DMS153 treated with DMSO at 0.1 percent for 48 hours (cell line): ENCODE measurements at regions not wholly inside any gene's neighbourhood (a gene's known extent, or its start where the extent isn't known, plus 50 kb on each side); places are given as distances from the start of the nearest gene placed in this dataset.

ENCODE experiments used
- DNase-seq: peaks from one replicate; lab custom pipeline; 2025; ENCODE audit not compliant: unreplicated experiment; lab: John Stamatoyannopoulos, UW

DNA sequence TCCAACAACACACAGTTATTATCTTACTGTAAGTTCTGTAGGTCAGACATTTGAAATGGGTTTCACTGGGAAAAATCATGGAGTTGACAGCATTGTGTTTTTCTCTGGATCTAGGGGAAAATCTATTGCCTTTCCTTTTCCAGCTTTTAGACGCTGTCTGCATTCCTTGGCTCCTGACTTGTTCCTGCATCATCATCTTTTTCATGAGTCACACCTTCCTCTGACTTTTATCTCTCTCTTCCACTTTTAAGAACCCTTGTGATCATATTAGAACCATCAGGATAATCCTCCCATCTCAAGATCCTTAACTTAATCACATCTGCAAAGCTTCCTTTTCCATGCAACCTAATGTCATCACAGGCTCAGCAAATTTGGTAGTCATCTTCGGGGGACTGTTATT lies 1454.8 kb downstream of the RPA4 start:
- DNase-seq = no peak

DNA sequence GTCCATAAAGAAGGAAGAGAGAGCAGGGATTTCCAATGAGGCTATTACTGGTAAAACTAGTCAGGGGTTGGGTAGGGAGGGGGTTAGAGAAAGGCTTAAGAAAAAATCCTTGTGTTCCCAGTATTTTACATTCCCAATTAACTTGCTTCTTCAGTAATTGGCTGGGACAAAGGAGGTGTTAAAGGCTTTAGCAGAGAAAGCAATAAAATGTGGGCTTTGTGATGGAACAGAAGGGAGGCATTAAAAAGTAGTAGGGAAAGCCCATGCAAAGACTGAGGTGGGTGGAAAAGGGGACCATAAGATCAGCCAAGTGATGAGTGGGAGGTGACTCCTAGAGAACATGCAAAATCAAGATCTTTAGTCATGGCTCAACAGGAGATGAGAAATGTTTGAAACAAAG lies 1467.2 kb downstream of the RPA4 start:
- no peak for DNase-seq

DNA sequence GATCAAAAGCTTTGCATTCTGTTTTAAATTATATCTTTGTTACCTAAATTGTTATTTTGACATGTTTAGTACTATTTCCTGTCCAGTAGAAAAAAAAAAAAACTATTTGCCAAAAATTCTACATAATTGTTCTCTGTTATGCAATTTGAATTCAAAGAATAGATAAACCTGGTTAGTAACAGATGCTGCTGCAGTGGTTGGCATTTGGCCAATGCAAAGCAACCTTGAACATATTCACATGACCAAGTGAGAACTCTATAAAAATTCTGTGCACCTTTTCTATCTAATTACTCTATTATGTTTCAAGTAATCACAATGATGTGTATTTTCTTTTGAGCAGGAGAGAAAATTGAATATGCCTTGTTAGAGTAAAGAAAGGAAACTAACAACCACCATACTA lies 1473.4 kb downstream of the RPA4 start:
- DNase-seq = no peak

DNA sequence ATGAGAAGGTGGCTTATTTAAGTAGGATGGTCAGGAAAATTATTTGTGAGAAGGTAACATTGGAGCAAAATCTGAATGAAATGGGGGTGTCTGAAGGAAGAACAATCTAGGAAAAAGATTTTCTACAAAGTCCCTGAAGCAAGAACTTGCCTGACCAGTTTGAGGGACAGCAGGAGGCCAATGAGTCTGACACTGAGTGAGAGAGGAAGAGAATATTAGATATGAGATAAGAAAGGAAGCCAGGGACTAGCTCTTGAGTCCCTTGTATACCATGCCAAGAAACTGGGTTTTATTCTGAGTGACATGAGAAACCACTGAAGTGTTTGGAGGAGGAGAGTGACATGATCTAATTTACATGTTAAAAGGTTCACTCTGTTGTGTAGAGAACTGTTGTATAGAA lies 1478.9 kb downstream of the RPA4 start:
- DNase-seq = no peak

DNA sequence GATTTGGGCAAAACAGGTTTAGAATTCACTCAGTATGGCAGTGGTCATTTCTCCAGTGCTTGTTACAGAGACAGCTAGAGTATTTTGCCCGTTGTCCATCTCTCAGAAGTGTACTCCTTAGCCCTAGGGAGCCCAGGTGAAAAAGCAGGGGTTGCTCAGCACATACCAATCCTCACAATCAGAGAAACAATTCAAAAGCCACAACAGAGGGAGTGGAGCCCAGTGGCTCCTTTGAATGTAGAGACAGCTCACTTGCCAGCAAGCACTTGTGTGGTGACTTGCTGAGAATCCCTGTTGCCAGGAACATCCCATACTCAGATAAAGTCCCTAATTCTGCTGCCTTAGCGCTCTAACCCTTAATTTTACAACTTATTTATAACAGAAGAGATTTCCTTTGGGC lies 1488.3 kb downstream of the RPA4 start:
- no peak for DNase-seq

DNA sequence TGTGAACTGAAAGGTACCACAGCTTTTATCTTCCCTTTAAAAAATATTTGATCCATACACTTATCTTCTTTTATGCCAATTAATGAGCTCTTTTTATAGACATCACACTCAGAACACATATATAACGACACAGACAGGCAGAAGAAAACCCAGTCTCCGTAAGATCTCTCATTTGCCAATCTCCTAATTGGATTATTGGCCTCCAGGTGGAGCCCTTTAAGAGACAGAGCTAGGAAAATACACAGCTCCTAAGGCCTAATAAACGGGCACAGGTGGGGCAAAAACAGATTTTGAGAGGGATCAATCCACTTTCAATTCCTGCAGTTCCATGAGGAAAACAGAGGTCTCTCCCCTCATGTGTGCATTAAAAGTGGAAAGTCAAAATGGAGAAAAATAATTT lies 1495.4 kb downstream of the RPA4 start:
- DNase-seq = no peak

DNA sequence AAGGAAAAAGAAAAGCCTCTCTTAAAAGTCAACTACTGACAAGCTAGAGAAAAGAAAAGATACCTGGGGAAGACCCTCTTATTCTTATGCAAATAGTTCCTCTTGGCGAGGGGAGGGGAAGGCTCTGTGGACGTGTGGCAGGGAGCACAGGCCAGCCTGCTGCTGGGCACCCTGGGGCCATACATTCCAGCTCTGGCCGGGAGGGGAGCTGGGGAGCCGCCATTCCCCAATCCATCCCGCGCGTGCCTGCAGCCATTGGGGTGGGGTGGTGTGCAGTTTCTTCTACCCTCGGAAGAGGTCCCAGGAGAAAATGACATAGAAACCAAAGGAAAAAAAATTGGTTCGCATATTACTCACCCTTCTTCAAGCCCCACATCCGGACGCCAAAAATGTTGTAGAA lies 1496.4 kb downstream of the RPA4 start:
- DNase-seq = no peak

DNA sequence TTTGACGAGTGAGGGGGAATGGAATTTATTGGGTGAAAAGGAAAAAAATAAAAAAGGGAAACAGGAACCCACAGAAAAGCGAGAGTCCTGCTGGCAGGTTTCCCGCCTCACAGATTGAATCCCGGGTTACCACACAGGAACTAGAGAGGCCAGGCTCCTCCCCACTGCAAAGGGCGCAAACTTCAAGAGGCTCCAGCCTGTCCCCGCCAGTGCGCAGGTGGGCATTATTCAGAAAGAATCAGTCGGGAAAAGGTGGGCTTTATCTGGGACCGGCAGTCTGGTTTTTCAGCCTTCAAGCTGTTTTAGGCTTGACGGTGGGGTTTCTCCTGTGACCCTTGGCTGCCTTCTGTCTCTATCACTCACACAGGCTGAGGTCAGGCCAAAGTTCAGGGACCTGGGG lies 1496.8 kb downstream of the RPA4 start:
- no peak for DNase-seq

DNA sequence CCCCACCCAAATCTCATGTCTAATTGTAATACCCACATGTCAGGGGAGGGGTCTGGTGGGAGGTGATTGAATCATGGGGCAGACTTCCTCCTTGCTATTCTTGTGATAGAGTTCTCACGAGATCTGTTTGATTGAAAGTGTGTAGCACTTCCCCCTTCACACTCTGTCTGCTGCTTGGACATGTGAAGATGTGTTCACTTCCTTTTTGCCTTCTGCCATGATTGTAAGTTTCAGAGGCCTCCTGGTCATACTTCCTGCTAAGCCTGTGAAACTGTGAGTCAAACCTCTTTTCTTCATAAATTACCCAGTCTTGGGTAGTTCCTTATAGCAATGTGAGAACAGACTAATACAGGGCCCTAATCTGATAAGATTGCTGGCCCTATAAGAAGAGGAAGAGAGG lies 1514.8 kb downstream of the RPA4 start:
- DNase-seq = no peak

DNA sequence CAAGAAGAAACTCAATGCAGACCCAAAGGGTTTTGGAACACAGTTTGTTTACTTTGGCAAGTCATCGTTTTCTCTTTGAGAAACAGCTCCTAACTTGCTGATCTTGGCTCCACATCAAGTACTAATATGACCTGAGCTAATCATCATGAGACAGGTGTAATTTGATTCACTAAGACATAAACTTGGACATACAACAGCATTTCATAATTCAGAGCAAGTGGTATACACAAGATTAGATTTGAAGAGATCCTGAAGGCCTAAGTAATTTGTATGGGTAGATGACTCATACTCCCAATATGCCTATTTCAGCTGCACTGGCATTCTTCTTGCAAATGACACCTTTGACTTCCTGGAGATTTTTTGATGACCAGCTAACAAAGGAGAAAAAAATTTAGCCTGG lies 1521.7 kb downstream of the RPA4 start:
- DNase-seq = no peak

DNA sequence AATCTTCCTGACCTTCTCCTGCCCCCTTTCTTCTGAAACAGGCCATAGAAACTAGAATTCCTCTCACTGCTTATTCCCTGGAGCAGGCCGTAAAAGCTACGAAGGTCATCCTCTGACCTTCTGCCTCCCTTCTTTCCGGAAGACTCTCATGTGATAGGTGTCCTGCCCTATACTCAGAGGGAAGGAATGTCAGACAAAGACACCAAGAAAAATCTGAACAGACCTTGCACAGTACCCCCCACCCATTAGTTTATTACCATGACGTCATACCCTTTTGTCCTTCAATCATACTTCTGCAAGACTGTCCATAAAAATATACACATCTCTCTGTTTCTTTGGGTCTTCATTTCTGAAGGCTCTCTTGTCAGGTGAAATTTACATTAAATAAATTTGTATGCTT lies 1523.9 kb downstream of the RPA4 start:
- DNase-seq = no peak

DNA sequence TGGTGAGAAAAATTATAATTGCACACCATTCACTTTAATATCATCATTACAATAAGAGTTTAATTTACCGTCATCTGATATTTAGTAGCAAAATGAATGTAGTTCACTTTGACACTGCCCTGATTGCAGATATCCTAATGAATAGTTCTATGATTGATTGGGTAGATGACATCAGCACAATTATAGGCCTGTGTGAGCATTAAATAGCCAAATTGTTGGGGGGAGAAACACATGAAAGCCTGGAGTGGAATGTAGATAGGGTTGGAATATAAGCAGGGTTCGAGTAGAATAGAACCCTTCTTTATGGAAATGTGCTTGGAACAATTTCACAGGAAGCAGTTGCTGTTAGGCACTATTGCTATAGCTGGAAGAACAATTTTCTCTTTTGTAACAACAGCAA lies 1526.2 kb downstream of the RPA4 start:
- DNase-seq = no peak

DNA sequence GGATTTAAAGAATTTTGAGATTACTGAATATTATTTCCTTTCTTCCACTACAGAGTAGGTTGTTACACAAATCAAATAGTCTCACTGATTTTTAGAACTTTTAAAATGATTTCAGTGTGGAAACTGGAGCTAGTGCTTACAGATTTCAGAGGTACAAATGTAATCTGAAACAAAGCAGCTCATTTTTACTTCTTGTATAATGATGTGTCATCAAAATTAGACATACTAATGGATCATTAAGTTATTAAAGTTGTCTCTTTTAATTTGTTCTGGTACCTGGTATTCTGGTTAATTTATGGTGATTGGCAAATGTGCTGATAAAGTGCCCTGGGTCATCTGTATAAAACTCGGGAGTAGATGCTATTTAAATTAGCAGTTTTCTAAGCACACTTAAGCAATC lies 1528.3 kb downstream of the RPA4 start:
- no peak for DNase-seq

DNA sequence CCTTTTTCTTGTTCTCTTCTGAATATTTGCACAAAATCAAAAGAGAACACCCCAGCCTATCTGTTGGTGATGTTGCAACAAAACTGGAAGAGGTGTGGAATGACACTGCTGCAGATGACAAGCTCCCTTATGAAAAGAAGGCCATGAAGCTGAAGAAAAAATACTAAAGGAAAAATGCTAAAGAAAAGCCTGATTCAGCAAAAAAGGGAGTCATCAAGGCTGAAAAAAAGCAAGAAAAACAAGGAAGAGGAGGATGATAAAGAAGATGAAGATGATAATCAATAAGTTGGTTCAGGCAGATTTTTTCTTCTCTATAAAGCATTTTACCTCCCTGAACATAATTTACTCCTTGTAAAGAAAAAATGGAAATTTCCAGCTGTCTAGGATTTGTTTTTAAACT lies 1538.8 kb downstream of the RPA4 start:
- no peak for DNase-seq

DNA sequence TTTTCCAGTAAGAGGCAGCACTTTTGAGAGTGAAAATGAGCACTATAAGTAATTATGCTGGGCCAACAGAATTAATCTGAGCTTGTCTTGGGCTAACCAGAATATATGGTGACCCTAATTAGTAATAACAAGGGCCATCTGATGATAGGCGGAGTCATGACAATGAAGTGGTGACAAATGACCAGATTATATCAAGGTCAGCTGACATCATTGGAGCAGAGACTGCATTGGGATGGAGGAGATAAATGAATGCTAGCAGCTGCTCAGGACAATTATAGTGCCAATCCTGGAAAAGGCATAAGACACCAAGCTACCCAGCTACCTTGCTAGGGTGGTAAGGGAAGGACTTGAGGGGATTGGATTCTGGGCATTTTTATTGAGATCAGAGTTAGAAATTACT lies 1548.7 kb downstream of the RPA4 start:
- DNase-seq = no peak

DNA sequence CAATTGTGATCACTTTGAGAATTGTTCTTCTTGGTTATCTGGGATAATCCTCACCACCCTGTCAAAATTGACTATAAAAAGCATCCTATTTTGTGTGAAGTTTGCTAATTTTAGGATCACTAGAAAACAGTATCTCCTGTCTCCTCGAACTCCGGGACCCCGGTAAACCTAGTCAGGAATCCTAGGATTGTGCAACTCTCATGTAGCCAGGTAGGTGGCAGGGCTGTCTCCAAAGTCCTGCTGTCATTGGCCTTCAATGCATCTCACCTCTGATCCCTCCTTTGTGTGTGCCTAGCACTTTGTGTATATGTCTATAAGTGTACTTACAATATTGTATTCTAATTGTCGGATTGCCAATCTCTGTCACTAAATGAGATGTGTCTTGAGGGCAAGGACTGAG lies 1564.8 kb downstream of the RPA4 start:
- DNase-seq = no peak

DNA sequence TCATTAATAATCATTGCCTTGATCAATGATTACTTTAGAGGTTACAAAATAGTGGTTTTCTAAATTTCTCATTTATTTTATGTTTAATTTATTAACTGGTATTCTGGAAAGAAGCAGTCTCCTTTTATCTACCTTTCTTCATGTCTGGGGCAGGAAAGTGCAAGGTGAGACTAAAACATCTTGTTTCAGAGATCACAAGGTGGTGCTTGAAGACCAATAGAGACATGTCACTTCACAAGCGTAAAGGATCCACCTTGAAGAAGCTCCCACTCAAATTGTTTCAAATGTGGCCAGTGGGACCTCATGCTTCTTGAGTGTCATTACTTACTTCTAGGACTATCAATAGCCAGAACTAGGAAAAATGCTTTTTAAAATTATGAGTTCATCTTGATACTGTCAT lies 1568.7 kb downstream of the RPA4 start:
- no peak for DNase-seq

DNA sequence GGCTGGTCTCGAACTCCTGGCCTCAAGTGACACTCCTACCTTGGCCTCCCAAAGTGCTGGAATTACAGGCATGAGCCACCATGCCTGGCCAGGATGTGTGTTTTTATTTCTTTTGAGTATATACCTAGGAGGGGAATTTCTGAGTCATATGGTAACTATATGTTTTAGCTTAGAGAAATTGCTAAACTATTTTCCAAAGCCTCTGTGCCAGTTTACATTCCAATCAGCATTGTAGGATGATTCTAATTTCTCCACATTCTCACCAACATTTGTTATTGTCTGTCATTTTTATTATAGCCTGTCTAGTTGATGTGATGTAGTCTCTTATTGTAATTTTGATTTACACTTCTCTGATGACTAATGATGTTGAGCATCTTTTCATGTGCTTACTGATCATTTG lies 1576.0 kb downstream of the RPA4 start:
- DNase-seq = no peak

DNA sequence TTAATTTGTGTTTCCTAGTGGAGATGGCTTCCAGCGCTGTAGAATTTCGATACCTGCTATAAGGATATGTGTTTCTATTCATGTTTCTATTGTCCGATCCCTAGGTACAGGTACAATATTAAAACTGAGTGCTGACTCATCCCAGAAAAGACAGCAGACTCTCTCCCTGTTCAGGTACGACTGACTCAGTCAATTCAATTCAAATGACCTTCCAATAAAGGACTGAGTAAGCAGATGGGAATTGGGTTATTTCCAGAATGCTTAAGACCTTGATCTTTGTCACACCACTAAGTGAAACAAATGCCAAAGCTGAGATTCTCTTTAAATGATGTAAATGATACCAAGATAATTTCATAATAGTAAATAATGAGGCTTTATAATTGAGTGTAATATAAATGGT lies 1596.9 kb downstream of the RPA4 start:
- no peak for DNase-seq

DNA sequence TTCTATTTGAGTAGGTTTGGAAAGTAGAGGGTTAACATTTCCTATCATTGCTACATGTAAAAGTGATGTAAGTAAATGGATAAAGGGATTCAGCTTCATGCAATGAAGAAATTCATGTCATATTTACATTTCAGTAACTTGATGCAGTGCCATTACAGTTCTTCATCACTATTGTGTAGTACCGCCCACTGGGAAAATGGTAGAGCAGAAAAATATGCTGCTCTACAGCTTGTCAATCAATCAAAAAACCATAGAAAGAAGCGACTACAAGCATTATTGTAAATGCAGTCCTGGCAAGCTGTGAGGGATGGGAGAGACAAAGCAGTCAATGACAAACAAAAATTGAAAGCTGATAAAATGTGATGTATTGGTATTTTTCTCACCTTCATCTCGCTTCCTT lies 1597.9 kb downstream of the RPA4 start:
- DNase-seq = no peak

DNA sequence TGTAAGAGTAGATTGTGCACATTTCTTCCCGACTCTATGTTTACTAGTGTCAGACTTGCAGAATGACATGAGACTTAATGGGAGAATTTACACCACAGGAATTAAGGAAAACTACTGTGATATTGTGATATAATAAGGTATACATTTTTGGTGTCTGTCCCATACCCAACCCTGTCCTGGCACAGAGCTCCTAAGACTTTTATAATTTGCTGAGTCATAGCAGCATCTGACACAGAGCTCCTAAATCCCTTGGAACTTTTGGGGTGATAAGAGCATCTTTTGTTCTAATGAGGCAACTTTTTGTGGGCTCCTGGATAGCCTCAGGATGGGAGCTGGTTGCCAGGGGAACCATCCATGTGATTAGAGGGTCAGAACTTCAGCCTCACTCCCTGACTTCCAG lies 1607.0 kb downstream of the RPA4 start:
- DNase-seq = no peak

DNA sequence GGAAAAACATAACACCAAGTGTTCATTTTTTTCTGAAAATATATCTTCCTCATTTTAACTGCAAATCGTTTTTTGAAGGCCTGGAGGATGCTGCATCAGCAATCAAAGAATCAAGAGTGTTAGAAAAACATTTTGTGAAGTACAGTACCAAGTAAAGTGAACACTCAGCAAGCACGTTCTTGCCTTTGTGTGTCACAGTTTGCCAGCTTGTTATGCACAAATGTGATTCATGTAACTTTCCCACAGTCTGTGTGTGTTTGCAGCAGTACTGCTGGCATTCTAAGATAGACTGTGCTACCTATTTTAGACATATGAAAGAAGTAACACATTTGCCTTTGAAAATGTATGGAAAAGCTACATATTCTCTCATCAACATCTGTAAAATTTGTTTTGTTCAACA lies 1617.7 kb downstream of the RPA4 start:
- DNase-seq = no peak

DNA sequence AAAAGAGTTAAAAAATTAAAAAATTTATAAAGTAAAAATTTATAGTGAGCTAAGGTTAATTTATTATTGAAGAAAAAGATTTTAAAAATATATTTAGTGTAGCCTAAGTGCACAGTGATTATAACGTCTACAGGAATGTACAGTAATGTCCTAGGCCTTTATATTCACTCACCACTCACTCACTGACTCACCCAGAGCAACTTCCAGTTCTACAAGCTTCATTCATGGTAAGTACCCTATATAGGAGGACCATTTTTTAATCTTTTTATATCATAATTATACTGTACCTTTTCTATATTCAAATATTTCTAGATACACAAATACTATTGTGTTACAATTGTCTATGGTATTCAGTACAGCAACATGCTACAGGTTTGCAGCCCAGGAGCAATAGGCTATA lies 1623.2 kb downstream of the RPA4 start:
- DNase-seq = no peak

DNA sequence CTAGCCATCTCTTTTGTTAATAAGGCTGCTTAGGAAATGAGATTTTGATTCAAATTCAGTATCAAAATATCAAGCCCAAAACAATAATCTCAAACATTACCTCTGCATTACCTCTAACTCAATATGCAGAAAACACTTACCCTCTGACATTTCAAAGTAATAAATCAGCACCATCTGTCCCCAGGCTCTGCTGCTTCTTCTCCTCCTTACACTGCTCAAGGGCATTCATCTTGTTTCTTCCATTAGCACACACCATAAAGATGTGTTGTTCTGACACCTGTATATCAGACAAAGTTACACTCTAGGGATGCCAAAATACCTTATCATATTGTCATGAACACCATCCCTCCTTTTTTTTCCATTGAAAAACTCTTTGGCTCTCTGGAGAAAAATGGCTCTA lies 1630.3 kb downstream of the RPA4 start:
- no peak for DNase-seq
